ENCODE measurements at regions not wholly inside any gene's neighbourhood (a gene's known extent, or its start where the extent isn't known, plus 50 kb on each side); places are given as distances from the start of the nearest gene placed in this dataset.

- H3K4me1 Mint-ChIP-seq (ENCODE audit: low read depth, unreplicated experiment): no peaks in the 10 kb centered on the region
- H3K36me3 Mint-ChIP-seq (ENCODE audit: insufficient read depth, unreplicated experiment): no peaks in the 10 kb centered on the region
- TF ChIP-seq, protein P1, sequence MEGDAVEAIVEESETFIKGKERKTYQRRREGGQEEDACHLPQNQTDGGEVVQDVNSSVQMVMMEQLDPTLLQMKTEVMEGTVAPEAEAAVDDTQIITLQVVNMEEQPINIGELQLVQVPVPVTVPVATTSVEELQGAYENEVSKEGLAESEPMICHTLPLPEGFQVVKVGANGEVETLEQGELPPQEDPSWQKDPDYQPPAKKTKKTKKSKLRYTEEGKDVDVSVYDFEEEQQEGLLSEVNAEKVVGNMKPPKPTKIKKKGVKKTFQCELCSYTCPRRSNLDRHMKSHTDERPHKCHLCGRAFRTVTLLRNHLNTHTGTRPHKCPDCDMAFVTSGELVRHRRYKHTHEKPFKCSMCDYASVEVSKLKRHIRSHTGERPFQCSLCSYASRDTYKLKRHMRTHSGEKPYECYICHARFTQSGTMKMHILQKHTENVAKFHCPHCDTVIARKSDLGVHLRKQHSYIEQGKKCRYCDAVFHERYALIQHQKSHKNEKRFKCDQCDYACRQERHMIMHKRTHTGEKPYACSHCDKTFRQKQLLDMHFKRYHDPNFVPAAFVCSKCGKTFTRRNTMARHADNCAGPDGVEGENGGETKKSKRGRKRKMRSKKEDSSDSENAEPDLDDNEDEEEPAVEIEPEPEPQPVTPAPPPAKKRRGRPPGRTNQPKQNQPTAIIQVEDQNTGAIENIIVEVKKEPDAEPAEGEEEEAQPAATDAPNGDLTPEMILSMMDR (IDR thresholded peaks at IDR 0.05; ENCODE audit: insufficient read depth in 1 of 2, low read depth in 1 of 2, low read length in 1 of 2, severe bottlenecking in 1 of 2, unreplicated experiment in 1 of 2): no peak
- CTCF ChIA-PET: no interaction called here
- no TSS peak for BruUV-seq (replicated peaks)
- no peak for DNase-seq
- Histone ChIP-seq H3K4me1 (no peaks in the 10 kb centered on the region), H3K36me3 (ENCODE audit: control insufficient read depth, insufficient read depth, low read length) (no peaks in the 10 kb centered on the region), H3K4me3 (ENCODE audit: low read depth, low read length) (no peak overlapping the region), H3K9me3 (no peaks in the 10 kb centered on the region), H3K27me3 (replicated peaks; ENCODE audit: control insufficient read depth, insufficient read depth, low read length) (no peaks in the 10 kb centered on the region)
- H3K4me3 Mint-ChIP-seq (ENCODE audit: unreplicated experiment): no peak overlapping the region
- no peaks in the 10 kb centered on the region for H3K9me3 Mint-ChIP-seq (ENCODE audit: unreplicated experiment)
- POLR2A ChIA-PET: no interaction called here
- H3K27me3 Mint-ChIP-seq (ENCODE audit: insufficient read depth, unreplicated experiment): no peaks in the 10 kb centered on the region
- H3K27ac Mint-ChIP-seq (ENCODE audit: unreplicated experiment): no peak overlapping the region
- intact Hi-C loops (cut with micrococcal nuclease; ENCODE audit: unreplicated experiment): no loop called here
These were observed 344.9 kb upstream of the CHRM2 start for GRCh38 chr7:136523571-136523970.

- Mint-ChIP-seq H3K27ac (ENCODE audit: unreplicated experiment) (no peak overlapping the region), H3K9me3 (ENCODE audit: unreplicated experiment) (no peaks in the 10 kb centered on the region), H3K36me3 (ENCODE audit: insufficient read depth, unreplicated experiment) (no peaks in the 10 kb centered on the region), H3K4me3 (ENCODE audit: unreplicated experiment) (no peak overlapping the region), H3K4me1 (ENCODE audit: low read depth, unreplicated experiment) (no peaks in the 10 kb centered on the region), H3K27me3 (ENCODE audit: insufficient read depth, unreplicated experiment) (peaks cover 4% of the 10 kb centered on the region)
- Histone ChIP-seq H3K27me3 (replicated peaks; ENCODE audit: control insufficient read depth, insufficient read depth, low read length) (no peaks in the 10 kb centered on the region), H3K9me3 (no peaks in the 10 kb centered on the region), H3K36me3 (ENCODE audit: control insufficient read depth, insufficient read depth, low read length) (no peaks in the 10 kb centered on the region), H3K4me3 (ENCODE audit: low read depth, low read length) (no peak overlapping the region), H3K4me1 (no peaks in the 10 kb centered on the region)
- DNase-seq: no peak
- intact Hi-C loops (cut with micrococcal nuclease; ENCODE audit: unreplicated experiment): no loop called here
- TF ChIP-seq, protein P1 (IDR thresholded peaks at IDR 0.05; ENCODE audit: insufficient read depth in 1 of 2, low read depth in 1 of 2, low read length in 1 of 2, severe bottlenecking in 1 of 2, unreplicated experiment in 1 of 2): no peak
- CTCF ChIA-PET: no interaction called here
- BruUV-seq (replicated peaks): no TSS peak
- POLR2A ChIA-PET: no interaction called here
These were observed 350.5 kb upstream of the CHRM2 start for GRCh38 chr7:136517971-136518370.

DNA sequence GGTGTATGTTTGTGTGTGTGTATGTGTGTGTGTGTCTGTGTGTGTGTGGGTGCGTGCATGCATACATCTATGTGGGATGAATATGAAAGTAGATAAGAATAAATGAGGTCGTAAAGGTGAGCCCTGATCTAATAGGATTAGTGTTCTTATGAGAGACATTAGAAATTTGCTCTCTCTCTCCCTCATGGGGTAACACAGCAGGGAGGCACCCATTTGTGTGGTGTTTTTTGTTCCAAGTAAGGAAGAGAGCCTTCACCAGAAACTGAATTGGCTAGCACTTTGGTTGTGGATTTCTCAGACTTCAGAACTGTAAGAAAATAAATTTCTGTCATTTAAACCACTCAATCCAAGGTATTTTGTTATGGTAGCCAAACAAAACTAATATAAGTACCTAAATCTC is 353.7 kb upstream of the CHRM2 start:
- H3K9me3 ChIP-seq: no peaks in the 10 kb centered on the region
- Mint-ChIP-seq H3K4me3 (ENCODE audit: unreplicated experiment) (no peak overlapping the region), H3K9me3 (ENCODE audit: unreplicated experiment) (no peaks in the 10 kb centered on the region), H3K27ac (ENCODE audit: unreplicated experiment) (no peak overlapping the region), H3K27me3 (ENCODE audit: insufficient read depth, unreplicated experiment) (peaks cover 4% of the 10 kb centered on the region), H3K4me1 (ENCODE audit: low read depth, unreplicated experiment) (no peaks in the 10 kb centered on the region), H3K36me3 (ENCODE audit: insufficient read depth, unreplicated experiment) (no peaks in the 10 kb centered on the region)
- H3K4me3 ChIP-seq (ENCODE audit: low read depth, low read length): no peak overlapping the region
- ChIA-PET POLR2A (no interaction called here), CTCF (no interaction called here)
- no peaks in the 10 kb centered on the region for H3K4me1 ChIP-seq
- DNase-seq: no peak
- no peaks in the 10 kb centered on the region for H3K27me3 ChIP-seq (replicated peaks; ENCODE audit: control insufficient read depth, insufficient read depth, low read length)
- no peaks in the 10 kb centered on the region for H3K36me3 ChIP-seq (ENCODE audit: control insufficient read depth, insufficient read depth, low read length)
- intact Hi-C loops (cut with micrococcal nuclease; ENCODE audit: unreplicated experiment): no loop called here
- TF ChIP-seq, protein P1 (IDR thresholded peaks at IDR 0.05; ENCODE audit: insufficient read depth in 1 of 2, low read depth in 1 of 2, low read length in 1 of 2, severe bottlenecking in 1 of 2, unreplicated experiment in 1 of 2): no peak
- no TSS peak for BruUV-seq (replicated peaks)
